Hepatic stellate cell (primary cell): ENCODE measurements at regions not wholly inside any gene's neighbourhood (a gene's known extent, or its start where the extent isn't known, plus 50 kb on each side); places are given as distances from the start of the nearest gene placed in this dataset.
A peak's percentile ranks its signal among the peaks of the same experiment; 100 is the strongest.

Source experiments
- DNase-seq: peaks from one replicate; pipeline ENCODE4 v3.0.0; 2011; ENCODE audit warnings: low spot score

- no peak for DNase-seq
These were observed 343.0 kb downstream of the NYAP2 start for GRCh38 chr2:225742487-225742886.

- no peak for DNase-seq
These were observed 340.6 kb downstream of the NYAP2 start for GRCh38 chr2:225740086-225740485.

GRCh38 chr2:225739328-225739727 is 339.8 kb downstream of the NYAP2 start:
- no peak for DNase-seq

- DNase-seq, result no peak
These were observed 339.2 kb downstream of the NYAP2 start for GRCh38 chr2:225738735-225739134.

GRCh38 chr2:225737556-225737955 is 338.0 kb downstream of the NYAP2 start:
- DNase-seq, result peak; percentile 11

- DNase-seq, result peak; percentile 54
These were observed 336.3 kb downstream of the NYAP2 start for GRCh38 chr2:225735844-225736243.

GRCh38 chr2:225725726-225726125 is 326.2 kb downstream of the NYAP2 start:
- DNase-seq, result no peak
